GM23338 (cell line): ENCODE measurements at regions not wholly inside any gene's neighbourhood (a gene's known extent, or its start where the extent isn't known, plus 50 kb on each side); places are given as distances from the start of the nearest gene placed in this dataset.

Source experiments
- ATAC-seq: fragments of 200-7000 bp; cut with Tn5 transposase; 3 replicates; pipeline ENCODE4 v1.9.1; 2020
- DNase-seq: peaks from one replicate; pipeline ENCODE4 v3.0.0-alpha.2; 2015; ENCODE audit warnings: low spot score
- H2AFZ ChIP-seq: fragments of 200-600 bp; sonication (generic); 2 replicates; pipeline ENCODE4 v1.8.0; 2016; ENCODE audit warnings: antibody characterized with exemption, mild to moderate bottlenecking, moderate library complexity
- H3F3A ChIP-seq: fragments of 200-600 bp; sonication (generic); replicated peaks from 2 replicates; pipeline ENCODE4 v1.8.0; 2017; ENCODE audit warnings: antibody characterized with exemption, mixed run types, low read depth
- H3K27ac ChIP-seq: fragments of 200-600 bp; sonication (generic); 2 replicates; pipeline ENCODE4 v1.6.1; 2016; ENCODE audit warnings: low read depth
- H3K27me3 ChIP-seq: fragments of 200-600 bp; sonication (generic); 2 replicates; pipeline ENCODE4 v1.8.0; 2016; ENCODE audit warnings: mild to moderate bottlenecking, mixed run types, moderate library complexity; ENCODE audit not compliant: insufficient read depth
- H3K36me3 ChIP-seq: fragments of 200-600 bp; sonication (generic); 2 replicates; pipeline ENCODE4 v1.8.0; 2016; ENCODE audit warnings: mild to moderate bottlenecking; ENCODE audit not compliant: insufficient read depth
- H3K4me1 ChIP-seq: fragments of 200-600 bp; sonication (generic); 2 replicates; pipeline ENCODE4 v1.8.0; 2016; ENCODE audit warnings: mild to moderate bottlenecking, moderate library complexity; ENCODE audit not compliant: insufficient read depth
- H3K4me2 ChIP-seq: fragments of 200-600 bp; sonication (generic); 2 replicates; pipeline ENCODE4 v1.7.1; 2017; ENCODE audit warnings: mixed run types
- H3K4me3 ChIP-seq: fragments of 200-600 bp; sonication (generic); 2 replicates; pipeline ENCODE4 v1.6.1; 2016; ENCODE audit warnings: mixed run types
- H3K79me2 ChIP-seq: fragments of 200-600 bp; sonication (generic); replicated peaks from 2 replicates; pipeline ENCODE4 v1.8.0; 2017; ENCODE audit warnings: mild to moderate bottlenecking; ENCODE audit not compliant: insufficient read depth
- H3K9me2 ChIP-seq: fragments of 200-600 bp; sonication (generic); 2 replicates; pipeline ENCODE4 v1.8.0; 2017; ENCODE audit not compliant: insufficient read depth
- H4K20me1 ChIP-seq: fragments of 200-600 bp; sonication (generic); replicated peaks from 2 replicates; pipeline ENCODE4 v1.8.0; 2017; ENCODE audit warnings: mild to moderate bottlenecking; ENCODE audit not compliant: insufficient read depth
- H3K27ac Mint-ChIP-seq: 2 replicates; pipeline ENCODE4 v1.8.0; 2020; ENCODE audit warnings: inconsistent platforms, mild to moderate bottlenecking, moderate library complexity, mixed read lengths
- H3K27me3 Mint-ChIP-seq: 3 replicates; pipeline ENCODE4 v1.8.0; 2022; ENCODE audit warnings: low read depth, mild to moderate bottlenecking, moderate library complexity, mixed read lengths, inconsistent platforms; ENCODE audit not compliant: insufficient read depth, poor library complexity
- H3K36me3 Mint-ChIP-seq: 3 replicates; pipeline ENCODE4 v1.8.0; 2021; ENCODE audit warnings: low read depth, mild to moderate bottlenecking, inconsistent platforms, moderate library complexity, mixed read lengths
- H3K4me1 Mint-ChIP-seq: 3 replicates; pipeline ENCODE4 v1.8.0; 2020; ENCODE audit warnings: mild to moderate bottlenecking, inconsistent platforms, mixed read lengths
- H3K4me3 Mint-ChIP-seq: 3 replicates; pipeline ENCODE4 v1.8.0; 2021; ENCODE audit warnings: moderate library complexity, mild to moderate bottlenecking, inconsistent platforms, mixed read lengths
- H3K9me3 Mint-ChIP-seq: 3 replicates; pipeline ENCODE4 v1.8.0; 2020; ENCODE audit warnings: moderate library complexity, mild to moderate bottlenecking, inconsistent platforms, mixed read lengths
- CREB1 ChIP-seq: fragments of 250-450 bp; sonication (Bioruptor Pico); IDR thresholded peaks from 2 replicates; pipeline ENCODE4 v1.5.0; 2020; ENCODE audit warnings: low read depth, mild to moderate bottlenecking, moderate library complexity
- EZH2 ChIP-seq: fragments of 200-600 bp; sonication (generic); IDR thresholded peaks from one replicate; pipeline ENCODE4 v1.8.0; 2017; ENCODE audit warnings: antibody characterized with exemption, mild to moderate bottlenecking, low read depth; ENCODE audit not compliant: unreplicated experiment
- EZH2phosphoT487 ChIP-seq: fragments of 200-600 bp; sonication (generic); IDR thresholded peaks from one replicate; pipeline ENCODE4 v1.8.1; 2018; ENCODE audit warnings: antibody characterized with exemption; ENCODE audit not compliant: unreplicated experiment
- JUNB ChIP-seq: IDR thresholded peaks from one replicate; pipeline ENCODE4 v1.6.1; 2016; ENCODE audit warnings: antibody characterized with exemption; ENCODE audit not compliant: unreplicated experiment
- NANOG ChIP-seq: IDR thresholded peaks from 2 replicates; pipeline ENCODE4 v1.6.1; 2016; ENCODE audit warnings: antibody characterized with exemption, borderline replicate concordance
- POLR2AphosphoS5 ChIP-seq: IDR thresholded peaks from 2 replicates; pipeline ENCODE4 v1.6.1; 2016; ENCODE audit warnings: antibody characterized with exemption, low read depth
- STAT1 ChIP-seq: IDR thresholded peaks from one replicate; pipeline ENCODE4 v1.6.1; 2016; ENCODE audit warnings: antibody characterized with exemption; ENCODE audit not compliant: unreplicated experiment
- ZNF114 ChIP-seq: fragments of 250-450 bp; sonication (Bioruptor Pico); IDR thresholded peaks from 2 replicates; pipeline ENCODE4 v1.5.0; 2020; ENCODE audit warnings: mild to moderate bottlenecking, moderate library complexity
- ZNF331 ChIP-seq: fragments of 250-450 bp; sonication (Bioruptor Pico); IDR thresholded peaks from 2 replicates; pipeline ENCODE4 v1.5.0; 2020; ENCODE audit warnings: low read depth, mild to moderate bottlenecking, moderate library complexity
- ZNF462 ChIP-seq: fragments of 250-450 bp; sonication (Bioruptor Pico); IDR thresholded peaks from 2 replicates; pipeline ENCODE4 v1.5.0; 2020; ENCODE audit warnings: mild to moderate bottlenecking, moderate library complexity
- TF ChIP-seq, protein P1 (sequence below): IDR thresholded peaks from one replicate; pipeline ENCODE4 v1.6.1; 2018; ENCODE audit warnings: antibody characterized with exemption; ENCODE audit not compliant: unreplicated experiment
- TF ChIP-seq, protein P2 (sequence below), 2 experiments: fragments of 200-600 bp in 1 of 2; sonication (generic) in 1 of 2; conservative IDR thresholded peaks; 2 replicates each; pipeline versions ENCODE4 v1.5.1 to v1.6.1; 2016 to 2017; ENCODE audit warnings: antibody characterized with exemption in 2 of 2, low read depth in 2 of 2, mild to moderate bottlenecking in 2 of 2, moderate library complexity in 1 of 2

- DNase-seq (no peak), ATAC-seq (no peak)
- Histone ChIP-seq H3K4me1 (no peaks in the 10 kb centered on the region), H3F3A (no peaks in the 10 kb centered on the region), H4K20me1 (no peaks in the 10 kb centered on the region), H2AFZ (no peak overlapping the region), H3K4me2 (no peak overlapping the region), H3K36me3 (0 out of 2 replicates have a peak, but pooled peaks cover 5% of the 10 kb centered on the region), H3K9me2 (no peaks in the 10 kb centered on the region), H3K27ac (no peak overlapping the region), H3K4me3 (no peak overlapping the region), H3K27me3 (no peaks in the 10 kb centered on the region), H3K79me2 (no peaks in the 10 kb centered on the region)
- no peaks in the 10 kb centered on the region for H3K36me3 Mint-ChIP-seq
- H3K4me3 Mint-ChIP-seq, result no peak overlapping the region
- TF ChIP-seq ZNF331 (CRISPR knock-in tag), result no peak
- no peak for TF ChIP-seq ZNF114
- TF ChIP-seq EZH2phosphoT487, result no peak
- TF ChIP-seq, protein P1, sequence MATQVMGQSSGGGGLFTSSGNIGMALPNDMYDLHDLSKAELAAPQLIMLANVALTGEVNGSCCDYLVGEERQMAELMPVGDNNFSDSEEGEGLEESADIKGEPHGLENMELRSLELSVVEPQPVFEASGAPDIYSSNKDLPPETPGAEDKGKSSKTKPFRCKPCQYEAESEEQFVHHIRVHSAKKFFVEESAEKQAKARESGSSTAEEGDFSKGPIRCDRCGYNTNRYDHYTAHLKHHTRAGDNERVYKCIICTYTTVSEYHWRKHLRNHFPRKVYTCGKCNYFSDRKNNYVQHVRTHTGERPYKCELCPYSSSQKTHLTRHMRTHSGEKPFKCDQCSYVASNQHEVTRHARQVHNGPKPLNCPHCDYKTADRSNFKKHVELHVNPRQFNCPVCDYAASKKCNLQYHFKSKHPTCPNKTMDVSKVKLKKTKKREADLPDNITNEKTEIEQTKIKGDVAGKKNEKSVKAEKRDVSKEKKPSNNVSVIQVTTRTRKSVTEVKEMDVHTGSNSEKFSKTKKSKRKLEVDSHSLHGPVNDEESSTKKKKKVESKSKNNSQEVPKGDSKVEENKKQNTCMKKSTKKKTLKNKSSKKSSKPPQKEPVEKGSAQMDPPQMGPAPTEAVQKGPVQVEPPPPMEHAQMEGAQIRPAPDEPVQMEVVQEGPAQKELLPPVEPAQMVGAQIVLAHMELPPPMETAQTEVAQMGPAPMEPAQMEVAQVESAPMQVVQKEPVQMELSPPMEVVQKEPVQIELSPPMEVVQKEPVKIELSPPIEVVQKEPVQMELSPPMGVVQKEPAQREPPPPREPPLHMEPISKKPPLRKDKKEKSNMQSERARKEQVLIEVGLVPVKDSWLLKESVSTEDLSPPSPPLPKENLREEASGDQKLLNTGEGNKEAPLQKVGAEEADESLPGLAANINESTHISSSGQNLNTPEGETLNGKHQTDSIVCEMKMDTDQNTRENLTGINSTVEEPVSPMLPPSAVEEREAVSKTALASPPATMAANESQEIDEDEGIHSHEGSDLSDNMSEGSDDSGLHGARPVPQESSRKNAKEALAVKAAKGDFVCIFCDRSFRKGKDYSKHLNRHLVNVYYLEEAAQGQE, result no peak
- TF ChIP-seq POLR2AphosphoS5, result no peak
- TF ChIP-seq CREB1, result no peak
- no peak for TF ChIP-seq NANOG
- no peak for TF ChIP-seq JUNB
- TF ChIP-seq EZH2, result no peak
- TF ChIP-seq, protein P2, sequence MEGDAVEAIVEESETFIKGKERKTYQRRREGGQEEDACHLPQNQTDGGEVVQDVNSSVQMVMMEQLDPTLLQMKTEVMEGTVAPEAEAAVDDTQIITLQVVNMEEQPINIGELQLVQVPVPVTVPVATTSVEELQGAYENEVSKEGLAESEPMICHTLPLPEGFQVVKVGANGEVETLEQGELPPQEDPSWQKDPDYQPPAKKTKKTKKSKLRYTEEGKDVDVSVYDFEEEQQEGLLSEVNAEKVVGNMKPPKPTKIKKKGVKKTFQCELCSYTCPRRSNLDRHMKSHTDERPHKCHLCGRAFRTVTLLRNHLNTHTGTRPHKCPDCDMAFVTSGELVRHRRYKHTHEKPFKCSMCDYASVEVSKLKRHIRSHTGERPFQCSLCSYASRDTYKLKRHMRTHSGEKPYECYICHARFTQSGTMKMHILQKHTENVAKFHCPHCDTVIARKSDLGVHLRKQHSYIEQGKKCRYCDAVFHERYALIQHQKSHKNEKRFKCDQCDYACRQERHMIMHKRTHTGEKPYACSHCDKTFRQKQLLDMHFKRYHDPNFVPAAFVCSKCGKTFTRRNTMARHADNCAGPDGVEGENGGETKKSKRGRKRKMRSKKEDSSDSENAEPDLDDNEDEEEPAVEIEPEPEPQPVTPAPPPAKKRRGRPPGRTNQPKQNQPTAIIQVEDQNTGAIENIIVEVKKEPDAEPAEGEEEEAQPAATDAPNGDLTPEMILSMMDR (conservative IDR thresholded peaks at IDR 0.05; ENCODE audit: low read depth in 2 of 2), result no peak
- TF ChIP-seq STAT1, result no peak
- no peak for TF ChIP-seq ZNF462
- H3K27ac Mint-ChIP-seq, result no peak overlapping the region
- H3K4me1 Mint-ChIP-seq, result no peaks in the 10 kb centered on the region
- H3K27me3 Mint-ChIP-seq, result peaks cover 1% of the 10 kb centered on the region
- no peaks in the 10 kb centered on the region for H3K9me3 Mint-ChIP-seq
Measured at GRCh38 chr6:134368670-134369069, 50.8 kb upstream of the SGK1 start.
